ENCODE measurements at regions not wholly inside any gene's neighbourhood (a gene's known extent, or its start where the extent isn't known, plus 50 kb on each side); places are given as distances from the start of the nearest gene placed in this dataset.
"Not testable (repeated sequence)": the region's sequence is repeated elsewhere in the genome, so short reads cannot be mapped to it uniquely, and the experiment has no call there.

DNA sequence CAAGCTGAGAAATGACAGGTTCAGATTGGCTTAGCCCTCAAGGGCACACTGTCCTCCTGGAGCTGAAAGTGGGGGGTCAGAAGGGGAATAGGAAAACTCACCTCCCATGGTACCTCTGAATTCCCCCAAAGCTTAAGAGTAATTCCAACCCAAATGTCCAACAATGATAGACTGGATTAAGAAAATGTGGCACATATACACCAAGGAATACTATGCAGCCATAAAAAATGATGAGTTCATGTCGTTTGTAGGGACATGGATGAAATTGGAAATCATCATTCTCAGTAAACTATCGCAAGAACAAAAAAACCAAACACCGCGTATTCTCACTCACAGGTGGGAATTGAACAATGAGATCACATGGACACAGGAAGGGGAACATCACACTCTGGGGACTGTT is 173.6 kb upstream of the PDE10A start:
- TF ChIP-seq, protein P1, sequence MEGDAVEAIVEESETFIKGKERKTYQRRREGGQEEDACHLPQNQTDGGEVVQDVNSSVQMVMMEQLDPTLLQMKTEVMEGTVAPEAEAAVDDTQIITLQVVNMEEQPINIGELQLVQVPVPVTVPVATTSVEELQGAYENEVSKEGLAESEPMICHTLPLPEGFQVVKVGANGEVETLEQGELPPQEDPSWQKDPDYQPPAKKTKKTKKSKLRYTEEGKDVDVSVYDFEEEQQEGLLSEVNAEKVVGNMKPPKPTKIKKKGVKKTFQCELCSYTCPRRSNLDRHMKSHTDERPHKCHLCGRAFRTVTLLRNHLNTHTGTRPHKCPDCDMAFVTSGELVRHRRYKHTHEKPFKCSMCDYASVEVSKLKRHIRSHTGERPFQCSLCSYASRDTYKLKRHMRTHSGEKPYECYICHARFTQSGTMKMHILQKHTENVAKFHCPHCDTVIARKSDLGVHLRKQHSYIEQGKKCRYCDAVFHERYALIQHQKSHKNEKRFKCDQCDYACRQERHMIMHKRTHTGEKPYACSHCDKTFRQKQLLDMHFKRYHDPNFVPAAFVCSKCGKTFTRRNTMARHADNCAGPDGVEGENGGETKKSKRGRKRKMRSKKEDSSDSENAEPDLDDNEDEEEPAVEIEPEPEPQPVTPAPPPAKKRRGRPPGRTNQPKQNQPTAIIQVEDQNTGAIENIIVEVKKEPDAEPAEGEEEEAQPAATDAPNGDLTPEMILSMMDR (IDR thresholded peaks at IDR 0.05): not testable (repeated sequence)
- TF ChIP-seq SIN3A (IDR thresholded peaks at IDR 0.05; ENCODE audit: borderline replicate concordance, insufficient read depth, low read depth, low read length); POLR2AphosphoS5 (IDR thresholded peaks at IDR 0.05; ENCODE audit: low read depth, low read length): not testable (repeated sequence)
- TF ChIP-seq, protein P2, sequence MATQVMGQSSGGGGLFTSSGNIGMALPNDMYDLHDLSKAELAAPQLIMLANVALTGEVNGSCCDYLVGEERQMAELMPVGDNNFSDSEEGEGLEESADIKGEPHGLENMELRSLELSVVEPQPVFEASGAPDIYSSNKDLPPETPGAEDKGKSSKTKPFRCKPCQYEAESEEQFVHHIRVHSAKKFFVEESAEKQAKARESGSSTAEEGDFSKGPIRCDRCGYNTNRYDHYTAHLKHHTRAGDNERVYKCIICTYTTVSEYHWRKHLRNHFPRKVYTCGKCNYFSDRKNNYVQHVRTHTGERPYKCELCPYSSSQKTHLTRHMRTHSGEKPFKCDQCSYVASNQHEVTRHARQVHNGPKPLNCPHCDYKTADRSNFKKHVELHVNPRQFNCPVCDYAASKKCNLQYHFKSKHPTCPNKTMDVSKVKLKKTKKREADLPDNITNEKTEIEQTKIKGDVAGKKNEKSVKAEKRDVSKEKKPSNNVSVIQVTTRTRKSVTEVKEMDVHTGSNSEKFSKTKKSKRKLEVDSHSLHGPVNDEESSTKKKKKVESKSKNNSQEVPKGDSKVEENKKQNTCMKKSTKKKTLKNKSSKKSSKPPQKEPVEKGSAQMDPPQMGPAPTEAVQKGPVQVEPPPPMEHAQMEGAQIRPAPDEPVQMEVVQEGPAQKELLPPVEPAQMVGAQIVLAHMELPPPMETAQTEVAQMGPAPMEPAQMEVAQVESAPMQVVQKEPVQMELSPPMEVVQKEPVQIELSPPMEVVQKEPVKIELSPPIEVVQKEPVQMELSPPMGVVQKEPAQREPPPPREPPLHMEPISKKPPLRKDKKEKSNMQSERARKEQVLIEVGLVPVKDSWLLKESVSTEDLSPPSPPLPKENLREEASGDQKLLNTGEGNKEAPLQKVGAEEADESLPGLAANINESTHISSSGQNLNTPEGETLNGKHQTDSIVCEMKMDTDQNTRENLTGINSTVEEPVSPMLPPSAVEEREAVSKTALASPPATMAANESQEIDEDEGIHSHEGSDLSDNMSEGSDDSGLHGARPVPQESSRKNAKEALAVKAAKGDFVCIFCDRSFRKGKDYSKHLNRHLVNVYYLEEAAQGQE (IDR thresholded peaks at IDR 0.05; ENCODE audit: insufficient read depth in 1 of 2, low read depth in 2 of 2, low read length in 1 of 2): not testable (repeated sequence)

Measured in Panc1 (cell line).